Endothelial cell of umbilical vein (primary cell): ENCODE measurements at regions not wholly inside any gene's neighbourhood (a gene's known extent, or its start where the extent isn't known, plus 50 kb on each side); places are given as distances from the start of the nearest gene placed in this dataset.

Source experiments
- BruUV-seq: library from RNA; stranded (reverse); fragments of 400-500 nt; replicated peaks from 2 replicates; lab custom pipeline; 2021; lab: Mats Ljungman, UMichigan
- CTCF ChIA-PET: fragments of 300-600, 350-600 bp; sonication (Branson Sonifier 250); formaldehyde crosslinking; loops from one replicate; lab custom pipeline; 2021; ENCODE audit warnings: antibody characterized with exemption, inconsistent platforms; lab: Charles Lee
- POLR2A ChIA-PET: fragments of 300-600, 350-600 bp; sonication (Branson Sonifier 250); formaldehyde crosslinking; loops from one replicate; lab custom pipeline; 2021; ENCODE audit warnings: antibody characterized with exemption, inconsistent platforms; lab: Charles Lee
- DNase-seq: peaks from one replicate; pipeline ENCODE4 v3.0.0-alpha.2; 2011; ENCODE audit warnings: low read depth, low spot score
- FAIRE-seq: peaks from 2 replicates; lab custom pipeline; 2011; peaks lifted over from hg19 to GRCh38; lab: Jason Lieb, UNC
- H2AFZ ChIP-seq: 2 replicates; pipeline ENCODE4 v1.6.0; 2012; ENCODE audit warnings: low read depth, low read length, control low read depth, inconsistent platforms
- H3K27ac ChIP-seq: 2 replicates; pipeline ENCODE4 v1.5.1; 2011; ENCODE audit warnings: low read depth, mild to moderate bottlenecking, control low read depth, low read length, moderate library complexity; ENCODE audit not compliant: insufficient read depth
- H3K27me3 ChIP-seq, 2 experiments: 2 replicates each; pipeline versions ENCODE4 v1.6.0 to v1.6.1; 2011; ENCODE audit warnings: low read length in 2 of 2, mixed read lengths in 1 of 2; ENCODE audit not compliant: control insufficient read depth in 2 of 2, insufficient read depth in 2 of 2
- H3K36me3 ChIP-seq, 2 experiments: 2 replicates in 1 of 2; 3 replicates in 1 of 2; pipeline ENCODE4 v1.5.1; 2011; ENCODE audit warnings: low read length in 2 of 2, mild to moderate bottlenecking in 1 of 2, moderate library complexity in 1 of 2; ENCODE audit not compliant: control insufficient read depth in 2 of 2, insufficient read depth in 2 of 2; ENCODE audit errors: extremely low read depth in 1 of 2
- H3K4me1 ChIP-seq: 3 replicates; pipeline ENCODE4 v1.5.1; 2011; ENCODE audit warnings: mild to moderate bottlenecking, low read length; ENCODE audit not compliant: control insufficient read depth, insufficient read depth; ENCODE audit errors: extremely low read depth
- H3K4me2 ChIP-seq: 2 replicates; pipeline ENCODE4 v1.6.1; 2011; ENCODE audit warnings: low read length, control low read depth, mixed read lengths; ENCODE audit not compliant: insufficient read depth
- H3K4me3 ChIP-seq, 3 experiments: fragments of 200-600 bp in 1 of 3; sonication (generic), shearing (Covaris generic) in 1 of 3; replicated peaks in 1 of 3; 2 replicates each; pipeline ENCODE4 v1.5.1; 2011 to 2016; ENCODE audit warnings: control low read depth in 3 of 3, low read length in 3 of 3, mild to moderate bottlenecking in 2 of 3, inconsistent platforms in 1 of 3, low read depth in 1 of 3, moderate library complexity in 1 of 3; ENCODE audit not compliant: insufficient read depth in 1 of 3
- H3K79me2 ChIP-seq: 2 replicates; pipeline ENCODE4 v1.6.0; 2012; ENCODE audit warnings: low read length, inconsistent platforms; ENCODE audit not compliant: control insufficient read depth, insufficient read depth
- H3K9ac ChIP-seq: replicated peaks from 2 replicates; pipeline ENCODE3; 2011; ENCODE audit warnings: low read length, control low read depth; ENCODE audit not compliant: insufficient read depth; ENCODE audit errors: extremely low read depth
- H3K9me1 ChIP-seq: replicated peaks from 3 replicates; pipeline ENCODE4 v1.6.0; 2011; ENCODE audit warnings: mild to moderate bottlenecking, low read length; ENCODE audit not compliant: control insufficient read depth, insufficient read depth; ENCODE audit errors: extremely low read depth
- H3K9me3 ChIP-seq: replicated peaks from 2 replicates; pipeline ENCODE4 v1.5.1; 2012; ENCODE audit warnings: low read length, inconsistent platforms; ENCODE audit not compliant: control insufficient read depth, insufficient read depth
- H4K20me1 ChIP-seq: replicated peaks from 2 replicates; pipeline ENCODE3; 2011; ENCODE audit warnings: mild to moderate bottlenecking, low read length; ENCODE audit not compliant: control insufficient read depth, insufficient read depth; ENCODE audit errors: extremely low read depth
- CTCF ChIP-seq, 2 donors: IDR thresholded peaks; 1 replicate in 1 of 2; 2 replicates in 1 of 2; pipeline ENCODE4 v1.5.1; 2011; ENCODE audit warnings: low read length in 2 of 2, mild to moderate bottlenecking in 2 of 2, moderate library complexity in 2 of 2, control low read depth in 1 of 2, inconsistent platforms in 1 of 2, low read depth in 1 of 2; ENCODE audit not compliant: insufficient read depth in 1 of 2; ENCODE audit errors: extremely low read depth in 1 of 2
- EZH2 ChIP-seq: IDR thresholded peaks from 2 replicates; pipeline ENCODE4 v1.6.1; 2012; ENCODE audit warnings: borderline replicate concordance, low read depth, mild to moderate bottlenecking, moderate library complexity, low read length, inconsistent platforms; ENCODE audit not compliant: severe bottlenecking
- FOS ChIP-seq: IDR thresholded peaks from 2 replicates; pipeline ENCODE4 v1.6.1; 2011; ENCODE audit warnings: mild to moderate bottlenecking, low read length, moderate library complexity, borderline replicate concordance; ENCODE audit not compliant: insufficient read depth
- GATA2 ChIP-seq: IDR thresholded peaks from 2 replicates; pipeline ENCODE4 v1.7.0; 2011; ENCODE audit warnings: low read depth, mild to moderate bottlenecking, moderate library complexity, mixed read lengths, low read length; ENCODE audit not compliant: insufficient read length, insufficient read depth
- JUN ChIP-seq: IDR thresholded peaks from 2 replicates; pipeline ENCODE4 v1.6.1; 2011; ENCODE audit warnings: borderline replicate concordance, low read depth; ENCODE audit not compliant: insufficient read length, insufficient read depth
- MAX ChIP-seq: IDR thresholded peaks from 2 replicates; pipeline ENCODE4 v1.6.1; 2011; ENCODE audit not compliant: insufficient read depth, insufficient read length
- MYC ChIP-seq: IDR thresholded peaks from one replicate; pipeline ENCODE4 v1.6.1; 2011; ENCODE audit warnings: mild to moderate bottlenecking, low read depth, low read length
- POLR2A ChIP-seq: IDR thresholded peaks from 2 replicates; pipeline ENCODE4 v1.6.1; 2012; ENCODE audit warnings: low read depth, mild to moderate bottlenecking, control low read depth, low read length
- POLR2AphosphoS5 ChIP-seq: IDR thresholded peaks from 2 replicates; pipeline ENCODE4 v1.6.1; 2012; ENCODE audit warnings: low read depth, mild to moderate bottlenecking, control low read depth, low read length, moderate library complexity; ENCODE audit not compliant: insufficient read depth
- dilution Hi-C: fragments of 300-500 bp; cut with MboI; formaldehyde crosslinking; loops from one replicate; pipeline ENCODE4 v1.15.0; 2019; ENCODE audit warnings: low sequenced_read_pairs; ENCODE audit not compliant: extremely low pct_ligation_motif_present
- intact Hi-C: fragments of 100-400 bp; cut with micrococcal nuclease; formaldehyde crosslinking; loops from one replicate; pipeline ENCODE4 v1.10.0; 2022

- H3K9ac ChIP-seq: no peak overlapping the region
- CTCF ChIA-PET: no interaction called here
- H4K20me1 ChIP-seq: no peaks in the 10 kb centered on the region
- intact Hi-C loops (no loop called here), dilution Hi-C loops (no loop called here)
- DNase-seq (no peak), FAIRE-seq (no peak)
- peaks cover 6% of the 10 kb centered on the region for H3K9me3 ChIP-seq
- H2AFZ ChIP-seq: no peak overlapping the region
- TF ChIP-seq POLR2AphosphoS5 (no peak), JUN (no peak), MYC (no peak), FOS (no peak), EZH2 (no peak), POLR2A (no peak), CTCF (IDR thresholded peaks at IDR 0.05; ENCODE audit: extremely low read depth in 1 of 2, insufficient read depth in 1 of 2, low read depth in 1 of 2, low read length in 2 of 2) (no peak)
- no peaks in the 10 kb centered on the region for H3K4me1 ChIP-seq
- H3K9me1 ChIP-seq: no peaks in the 10 kb centered on the region
- H3K4me2 ChIP-seq: no peak overlapping the region
- no peaks in the 10 kb centered on the region for H3K79me2 ChIP-seq
- POLR2A ChIA-PET: no interaction called here
- H3K36me3 ChIP-seq: no peaks in the 10 kb centered on the region
- no TSS peak for BruUV-seq
- no peak overlapping the region for H3K27ac ChIP-seq
- H3K4me3 ChIP-seq: no peak overlapping the region
- no peaks in the 10 kb centered on the region for H3K27me3 ChIP-seq
Observed at GRCh38 chr15:87345961-87346360, 910.6 kb downstream of the NTRK3 start.

DNA sequence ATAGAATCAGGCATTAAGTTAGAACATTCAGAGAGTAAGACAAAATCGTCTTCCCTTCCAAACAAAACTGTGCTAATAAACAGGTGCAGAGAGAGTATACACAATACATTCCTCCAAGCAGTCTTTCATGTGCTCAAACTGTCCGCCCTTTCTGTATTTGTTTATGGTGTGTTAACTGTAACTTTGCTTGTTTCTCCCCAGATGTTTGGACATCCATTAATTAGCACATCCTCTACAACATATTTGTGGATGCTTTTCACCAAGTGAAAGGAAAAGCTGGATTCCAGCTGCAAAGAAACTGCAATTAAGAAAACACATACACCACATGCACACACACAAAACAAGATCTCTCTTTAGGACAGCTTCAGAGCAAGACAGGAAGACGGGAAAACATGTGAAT, 912.6 kb downstream of the NTRK3 start:
- ChIA-PET CTCF (no interaction called here), POLR2A (no interaction called here)
- H3K9me3 ChIP-seq: peaks cover 6% of the 10 kb centered on the region
- no peak for TF ChIP-seq POLR2A
- no peak for TF ChIP-seq MAX
- no peak for TF ChIP-seq CTCF (IDR thresholded peaks at IDR 0.05; ENCODE audit: extremely low read depth in 1 of 2, insufficient read depth in 1 of 2, low read depth in 1 of 2, low read length in 2 of 2)
- no peak for TF ChIP-seq FOS
- no peak for TF ChIP-seq GATA2
- no peak for TF ChIP-seq MYC
- TF ChIP-seq EZH2: no peak
- no peak for TF ChIP-seq POLR2AphosphoS5
- no peak for TF ChIP-seq JUN
- H3K4me3 ChIP-seq: no peak overlapping the region
- BruUV-seq: no TSS peak
- no peak overlapping the region for H3K27ac ChIP-seq
- no peak overlapping the region for H3K4me2 ChIP-seq
- H3K4me1 ChIP-seq: no peaks in the 10 kb centered on the region
- H3K36me3 ChIP-seq: no peaks in the 10 kb centered on the region
- no peaks in the 10 kb centered on the region for H3K79me2 ChIP-seq
- H3K9me1 ChIP-seq: no peaks in the 10 kb centered on the region
- intact Hi-C loops: no loop called here
- no peak for FAIRE-seq
- dilution Hi-C loops: no loop called here
- H3K27me3 ChIP-seq: no peaks in the 10 kb centered on the region
- H4K20me1 ChIP-seq: no peaks in the 10 kb centered on the region
- H2AFZ ChIP-seq: no peak overlapping the region
- no peak for DNase-seq
- no peak overlapping the region for H3K9ac ChIP-seq
